Caco-2 (cell line): ENCODE measurements at regions not wholly inside any gene's neighbourhood (a gene's known extent, or its start where the extent isn't known, plus 50 kb on each side); places are given as distances from the start of the nearest gene placed in this dataset.

Experiments used
- BruUV-seq: library from RNA; stranded (reverse); fragments of 400-500 nt; replicated peaks from 2 replicates; lab custom pipeline; 2021; lab: Mats Ljungman, UMichigan
- CTCF ChIA-PET: fragments of 300-600 bp; sonication (Branson Sonifier 250); formaldehyde crosslinking; loops from one replicate; lab custom pipeline; 2022; ENCODE audit warnings: antibody characterized with exemption; lab: Charles Lee
- POLR2A ChIA-PET: fragments of 300-600 bp; sonication (Branson Sonifier 250); formaldehyde crosslinking; loops from one replicate; lab custom pipeline; 2022; ENCODE audit warnings: antibody characterized with exemption; lab: Charles Lee
- DNase-seq, 2 experiments: peaks; one replicate each; pipeline versions ENCODE4 v3.0.0 to v3.0.0-alpha.2; 2020 to 2022
- H3K27me3 ChIP-seq: replicated peaks from 2 replicates; pipeline ENCODE4 v1.6.0; 2011; ENCODE audit warnings: low read length; ENCODE audit not compliant: control insufficient read depth, insufficient read depth
- H3K36me3 ChIP-seq: 2 replicates; pipeline ENCODE4 v1.5.1; 2011; ENCODE audit warnings: low read length; ENCODE audit not compliant: control insufficient read depth, insufficient read depth
- H3K4me1 ChIP-seq: fragments of 250-450 bp; sonication (Bioruptor Pico); 2 replicates; pipeline ENCODE4 v1.5.1; 2020; ENCODE audit warnings: mild to moderate bottlenecking
- H3K4me3 ChIP-seq: 2 replicates; pipeline ENCODE4 v1.5.1; 2011; ENCODE audit warnings: low read depth, mild to moderate bottlenecking, control low read depth, low read length
- H3K9me3 ChIP-seq: fragments of 250-450 bp; sonication (Bioruptor Pico); 2 replicates; pipeline ENCODE4 v1.5.1; 2020; ENCODE audit warnings: mild to moderate bottlenecking, moderate library complexity
- H3K27ac Mint-ChIP-seq: one replicate; pipeline ENCODE4 v1.8.0; 2022; ENCODE audit warnings: mixed read lengths; ENCODE audit not compliant: unreplicated experiment
- H3K27me3 Mint-ChIP-seq: one replicate; pipeline ENCODE4 v1.8.0; 2022; ENCODE audit warnings: mixed read lengths; ENCODE audit not compliant: insufficient read depth, unreplicated experiment
- H3K36me3 Mint-ChIP-seq: one replicate; pipeline ENCODE4 v1.8.0; 2022; ENCODE audit warnings: mild to moderate bottlenecking, mixed read lengths; ENCODE audit not compliant: insufficient read depth, unreplicated experiment
- H3K4me1 Mint-ChIP-seq: one replicate; pipeline ENCODE4 v1.8.0; 2022; ENCODE audit warnings: low read depth, mixed read lengths; ENCODE audit not compliant: unreplicated experiment
- H3K4me3 Mint-ChIP-seq: one replicate; pipeline ENCODE4 v1.8.0; 2022; ENCODE audit warnings: mild to moderate bottlenecking, moderate library complexity, mixed read lengths; ENCODE audit not compliant: unreplicated experiment
- H3K9me3 Mint-ChIP-seq: one replicate; pipeline ENCODE4 v1.8.0; 2022; ENCODE audit warnings: mixed read lengths; ENCODE audit not compliant: unreplicated experiment
- intact Hi-C: fragments of 100-400 bp; cut with micrococcal nuclease; formaldehyde crosslinking; loops from one replicate; pipeline ENCODE4 v1.10.0; 2022; ENCODE audit not compliant: unreplicated experiment
- TF ChIP-seq, protein P1 (sequence below), 2 experiments: fragments of 200-600 bp in 1 of 2; IDR thresholded peaks; 1 replicate in 1 of 2; 2 replicates in 1 of 2; pipeline versions ENCODE4 v1.5.1 to v1.8.0; 2011 to 2022; ENCODE audit warnings: antibody characterized with exemption in 1 of 2, control low read depth in 1 of 2, inconsistent platforms in 1 of 2, low read depth in 1 of 2, low read length in 1 of 2, mild to moderate bottlenecking in 1 of 2, moderate library complexity in 1 of 2; ENCODE audit not compliant: insufficient read depth in 1 of 2, severe bottlenecking in 1 of 2, unreplicated experiment in 1 of 2

DNA sequence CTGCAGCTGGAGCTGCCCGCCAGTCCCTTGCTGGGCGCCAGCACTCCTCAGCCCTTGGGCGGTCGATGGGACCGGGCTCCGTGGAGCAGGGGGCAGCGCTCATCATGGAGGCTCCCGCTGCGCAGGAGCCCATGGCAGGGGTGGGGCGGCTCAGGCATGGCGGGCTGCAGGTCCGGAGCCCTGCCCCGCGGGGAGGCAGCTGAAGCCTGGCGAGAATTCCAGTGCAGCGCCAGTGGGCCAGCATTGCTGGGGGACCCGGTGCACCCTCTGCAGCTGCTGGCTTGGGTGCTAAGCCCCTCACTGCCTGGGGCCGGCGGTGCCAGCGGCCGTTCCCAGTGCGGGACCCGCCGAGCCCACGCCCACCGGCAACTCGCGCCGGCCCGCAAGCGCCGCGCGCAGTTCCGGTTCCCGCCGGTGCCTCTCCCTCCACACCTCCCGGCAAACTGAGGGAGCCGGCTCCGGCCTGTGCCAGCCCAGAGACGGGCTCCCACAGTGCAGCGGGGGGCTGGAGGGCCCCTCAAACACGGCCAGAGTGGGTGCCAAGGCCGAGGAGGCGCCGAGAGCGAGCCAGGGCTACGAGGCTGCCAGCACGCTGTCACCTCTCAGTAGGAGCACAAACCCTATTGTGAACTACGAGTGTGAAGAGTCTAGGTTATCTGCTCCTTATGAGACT is 687.1 kb downstream of the PCDH17 start:
- no peak for DNase-seq
- no peaks in the 10 kb centered on the region for H3K36me3 ChIP-seq
- no peaks in the 10 kb centered on the region for H3K27me3 Mint-ChIP-seq
- no peak overlapping the region for H3K4me3 ChIP-seq
- H3K36me3 Mint-ChIP-seq, result no peaks in the 10 kb centered on the region
- H3K4me3 Mint-ChIP-seq, result no peak overlapping the region
- POLR2A ChIA-PET, result no interaction called here
- H3K9me3 ChIP-seq, result no peaks in the 10 kb centered on the region
- intact Hi-C loops, result no loop called here
- TF ChIP-seq, protein P1, sequence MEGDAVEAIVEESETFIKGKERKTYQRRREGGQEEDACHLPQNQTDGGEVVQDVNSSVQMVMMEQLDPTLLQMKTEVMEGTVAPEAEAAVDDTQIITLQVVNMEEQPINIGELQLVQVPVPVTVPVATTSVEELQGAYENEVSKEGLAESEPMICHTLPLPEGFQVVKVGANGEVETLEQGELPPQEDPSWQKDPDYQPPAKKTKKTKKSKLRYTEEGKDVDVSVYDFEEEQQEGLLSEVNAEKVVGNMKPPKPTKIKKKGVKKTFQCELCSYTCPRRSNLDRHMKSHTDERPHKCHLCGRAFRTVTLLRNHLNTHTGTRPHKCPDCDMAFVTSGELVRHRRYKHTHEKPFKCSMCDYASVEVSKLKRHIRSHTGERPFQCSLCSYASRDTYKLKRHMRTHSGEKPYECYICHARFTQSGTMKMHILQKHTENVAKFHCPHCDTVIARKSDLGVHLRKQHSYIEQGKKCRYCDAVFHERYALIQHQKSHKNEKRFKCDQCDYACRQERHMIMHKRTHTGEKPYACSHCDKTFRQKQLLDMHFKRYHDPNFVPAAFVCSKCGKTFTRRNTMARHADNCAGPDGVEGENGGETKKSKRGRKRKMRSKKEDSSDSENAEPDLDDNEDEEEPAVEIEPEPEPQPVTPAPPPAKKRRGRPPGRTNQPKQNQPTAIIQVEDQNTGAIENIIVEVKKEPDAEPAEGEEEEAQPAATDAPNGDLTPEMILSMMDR (IDR thresholded peaks at IDR 0.05; ENCODE audit: insufficient read depth in 1 of 2, low read depth in 1 of 2, low read length in 1 of 2, severe bottlenecking in 1 of 2, unreplicated experiment in 1 of 2), result no peak
- H3K27me3 ChIP-seq, result no peaks in the 10 kb centered on the region
- no peak overlapping the region for H3K27ac Mint-ChIP-seq
- BruUV-seq, result no TSS peak
- H3K4me1 Mint-ChIP-seq, result no peaks in the 10 kb centered on the region
- no peaks in the 10 kb centered on the region for H3K9me3 Mint-ChIP-seq
- no peaks in the 10 kb centered on the region for H3K4me1 ChIP-seq
- CTCF ChIA-PET, result no interaction called here

DNA sequence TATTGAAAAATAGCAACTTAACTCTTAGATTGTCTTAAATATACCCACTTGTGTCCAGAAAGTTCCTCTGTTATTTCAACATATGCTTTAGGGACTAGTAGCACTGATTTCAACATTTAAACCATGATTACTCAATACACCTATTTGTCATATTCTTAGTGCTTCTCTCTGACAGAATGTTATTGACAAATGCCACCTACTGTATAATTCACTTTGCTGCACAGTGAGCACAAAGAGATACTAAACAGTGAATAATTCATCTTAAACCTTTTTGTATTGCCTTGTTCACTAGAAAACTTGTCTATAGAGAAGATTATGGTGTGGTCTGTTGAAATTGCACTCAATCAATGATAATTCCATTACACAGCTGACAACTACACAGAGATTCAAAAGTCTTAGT is 692.6 kb downstream of the PCDH17 start:
- DNase-seq, result no peak
- CTCF ChIA-PET, result no interaction called here
- Histone ChIP-seq H3K9me3 (no peaks in the 10 kb centered on the region), H3K27me3 (no peaks in the 10 kb centered on the region), H3K4me3 (no peak overlapping the region), H3K36me3 (no peaks in the 10 kb centered on the region), H3K4me1 (no peaks in the 10 kb centered on the region)
- intact Hi-C loops, result no loop called here
- TF ChIP-seq, protein P1 (IDR thresholded peaks at IDR 0.05; ENCODE audit: insufficient read depth in 1 of 2, low read depth in 1 of 2, low read length in 1 of 2, severe bottlenecking in 1 of 2, unreplicated experiment in 1 of 2), result no peak
- Mint-ChIP-seq H3K27ac (no peak overlapping the region), H3K9me3 (no peaks in the 10 kb centered on the region), H3K36me3 (no peaks in the 10 kb centered on the region), H3K4me3 (no peak overlapping the region), H3K4me1 (no peaks in the 10 kb centered on the region), H3K27me3 (no peaks in the 10 kb centered on the region)
- BruUV-seq, result no TSS peak
- POLR2A ChIA-PET, result no interaction called here

DNA sequence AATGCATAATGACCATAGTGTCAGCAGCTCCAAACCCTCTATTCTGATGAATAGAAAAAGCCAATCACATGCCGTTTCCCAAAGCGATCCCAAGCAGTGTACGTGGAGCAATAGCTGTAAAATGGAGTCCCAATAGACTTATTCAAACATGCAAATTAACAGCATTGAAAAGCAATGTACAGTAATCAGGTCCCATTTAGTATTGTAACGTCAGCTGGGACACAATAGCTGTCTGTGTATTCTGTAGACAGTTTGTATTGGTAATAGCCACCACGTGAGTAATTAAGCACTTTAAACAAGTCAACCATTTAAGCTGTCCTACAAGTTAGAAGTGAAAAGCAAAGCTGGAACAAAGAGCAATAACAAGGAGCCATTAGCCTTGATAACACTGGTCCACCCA is 698.2 kb downstream of the PCDH17 start:
- Mint-ChIP-seq H3K9me3 (no peaks in the 10 kb centered on the region), H3K36me3 (no peaks in the 10 kb centered on the region), H3K4me3 (no peak overlapping the region), H3K27me3 (no peaks in the 10 kb centered on the region), H3K4me1 (no peaks in the 10 kb centered on the region), H3K27ac (no peak overlapping the region)
- ChIA-PET POLR2A (no interaction called here), CTCF (no interaction called here)
- Histone ChIP-seq H3K9me3 (no peaks in the 10 kb centered on the region), H3K4me3 (no peak overlapping the region), H3K27me3 (no peaks in the 10 kb centered on the region), H3K36me3 (no peaks in the 10 kb centered on the region), H3K4me1 (no peaks in the 10 kb centered on the region)
- DNase-seq, result no peak
- TF ChIP-seq, protein P1 (IDR thresholded peaks at IDR 0.05; ENCODE audit: insufficient read depth in 1 of 2, low read depth in 1 of 2, low read length in 1 of 2, severe bottlenecking in 1 of 2, unreplicated experiment in 1 of 2), result no peak
- intact Hi-C loops, result no loop called here
- BruUV-seq, result no TSS peak
